ENCODE measurements at regions not wholly inside any gene's neighbourhood (a gene's known extent, or its start where the extent isn't known, plus 50 kb on each side); places are given as distances from the start of the nearest gene placed in this dataset.
"Not testable (repeated sequence)": the region's sequence is repeated elsewhere in the genome, so short reads cannot be mapped to it uniquely, and the experiment has no call there.

DNA sequence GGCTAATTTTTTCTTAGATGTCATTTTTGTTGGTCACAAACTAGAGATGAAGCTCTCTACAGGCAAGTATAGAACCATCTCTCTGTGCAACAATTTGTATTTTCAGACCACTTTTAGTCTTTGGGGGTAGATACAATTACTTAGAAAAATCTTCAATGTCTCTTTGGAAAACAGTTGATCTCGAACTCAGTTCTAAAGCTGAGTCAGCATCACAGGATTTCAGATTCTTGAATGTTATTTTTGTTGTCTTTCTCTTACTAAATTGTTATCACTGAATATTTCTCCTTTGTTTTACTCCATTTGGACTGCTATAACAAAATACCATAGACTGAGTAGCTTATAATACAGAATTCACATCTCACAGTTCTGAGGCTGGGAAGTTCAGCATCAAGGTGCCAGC, 1557.0 kb downstream of the SI start:
- H3K4me3 Mint-ChIP-seq = no peak overlapping the region
- no peak for DNase-seq
- H3K4me1 Mint-ChIP-seq = no peaks in the 10 kb centered on the region
- no peaks in the 10 kb centered on the region for H3K36me3 Mint-ChIP-seq (ENCODE audit: low read depth)
- TF ChIP-seq, protein P1, sequence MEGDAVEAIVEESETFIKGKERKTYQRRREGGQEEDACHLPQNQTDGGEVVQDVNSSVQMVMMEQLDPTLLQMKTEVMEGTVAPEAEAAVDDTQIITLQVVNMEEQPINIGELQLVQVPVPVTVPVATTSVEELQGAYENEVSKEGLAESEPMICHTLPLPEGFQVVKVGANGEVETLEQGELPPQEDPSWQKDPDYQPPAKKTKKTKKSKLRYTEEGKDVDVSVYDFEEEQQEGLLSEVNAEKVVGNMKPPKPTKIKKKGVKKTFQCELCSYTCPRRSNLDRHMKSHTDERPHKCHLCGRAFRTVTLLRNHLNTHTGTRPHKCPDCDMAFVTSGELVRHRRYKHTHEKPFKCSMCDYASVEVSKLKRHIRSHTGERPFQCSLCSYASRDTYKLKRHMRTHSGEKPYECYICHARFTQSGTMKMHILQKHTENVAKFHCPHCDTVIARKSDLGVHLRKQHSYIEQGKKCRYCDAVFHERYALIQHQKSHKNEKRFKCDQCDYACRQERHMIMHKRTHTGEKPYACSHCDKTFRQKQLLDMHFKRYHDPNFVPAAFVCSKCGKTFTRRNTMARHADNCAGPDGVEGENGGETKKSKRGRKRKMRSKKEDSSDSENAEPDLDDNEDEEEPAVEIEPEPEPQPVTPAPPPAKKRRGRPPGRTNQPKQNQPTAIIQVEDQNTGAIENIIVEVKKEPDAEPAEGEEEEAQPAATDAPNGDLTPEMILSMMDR (IDR thresholded peaks at IDR 0.05) = no peak
- no peak overlapping the region for H3K27ac Mint-ChIP-seq
- no peaks in the 10 kb centered on the region for H3K9me3 Mint-ChIP-seq
- H3K27me3 Mint-ChIP-seq (ENCODE audit: low read depth, poor library complexity) = no peaks in the 10 kb centered on the region

- Mint-ChIP-seq H3K27ac (no peak overlapping the region), H3K4me1 (no peaks in the 10 kb centered on the region), H3K9me3 (no peaks in the 10 kb centered on the region), H3K27me3 (ENCODE audit: low read depth, poor library complexity) (no peaks in the 10 kb centered on the region), H3K4me3 (no peak overlapping the region), H3K36me3 (ENCODE audit: low read depth) (no peaks in the 10 kb centered on the region)
- no peak for DNase-seq
- TF ChIP-seq, protein P1 (IDR thresholded peaks at IDR 0.05) = no peak
Observed at GRCh38 chr3:163518065-163518464, 1560.2 kb downstream of the SI start.

- no peak for DNase-seq
- TF ChIP-seq, protein P1 (IDR thresholded peaks at IDR 0.05) = no peak
- no peaks in the 10 kb centered on the region for H3K36me3 Mint-ChIP-seq (ENCODE audit: low read depth)
- H3K9me3 Mint-ChIP-seq = no peaks in the 10 kb centered on the region
- no peaks in the 10 kb centered on the region for H3K27me3 Mint-ChIP-seq (ENCODE audit: low read depth, poor library complexity)
- H3K27ac Mint-ChIP-seq = no peak overlapping the region
- H3K4me3 Mint-ChIP-seq = no peak overlapping the region
- H3K4me1 Mint-ChIP-seq = peaks cover 2% of the 10 kb centered on the region
Observed at GRCh38 chr3:163513149-163513657, 1565.1 kb downstream of the SI start.

- H3K4me1 Mint-ChIP-seq = peaks cover 4% of the 10 kb centered on the region
- no peak overlapping the region for H3K27ac Mint-ChIP-seq
- no peaks in the 10 kb centered on the region for H3K9me3 Mint-ChIP-seq
- no peaks in the 10 kb centered on the region for H3K27me3 Mint-ChIP-seq (ENCODE audit: low read depth, poor library complexity)
- TF ChIP-seq, protein P1 (IDR thresholded peaks at IDR 0.05) = no peak
- DNase-seq = no peak
- H3K4me3 Mint-ChIP-seq = no peak overlapping the region
- no peaks in the 10 kb centered on the region for H3K36me3 Mint-ChIP-seq (ENCODE audit: low read depth)
Observed at GRCh38 chr3:163508206-163508605, 1570.1 kb downstream of the SI start.

GRCh38 chr3:163504974-163505373, 1573.3 kb downstream of the SI start:
- H3K4me3 Mint-ChIP-seq = no peak overlapping the region
- no peak for DNase-seq
- no peak overlapping the region for H3K27ac Mint-ChIP-seq
- no peaks in the 10 kb centered on the region for H3K36me3 Mint-ChIP-seq (ENCODE audit: low read depth)
- peaks cover 3% of the 10 kb centered on the region for H3K27me3 Mint-ChIP-seq (ENCODE audit: low read depth, poor library complexity)
- H3K4me1 Mint-ChIP-seq = peaks cover 4% of the 10 kb centered on the region
- TF ChIP-seq, protein P1 (IDR thresholded peaks at IDR 0.05) = no peak
- H3K9me3 Mint-ChIP-seq = no peaks in the 10 kb centered on the region

DNA sequence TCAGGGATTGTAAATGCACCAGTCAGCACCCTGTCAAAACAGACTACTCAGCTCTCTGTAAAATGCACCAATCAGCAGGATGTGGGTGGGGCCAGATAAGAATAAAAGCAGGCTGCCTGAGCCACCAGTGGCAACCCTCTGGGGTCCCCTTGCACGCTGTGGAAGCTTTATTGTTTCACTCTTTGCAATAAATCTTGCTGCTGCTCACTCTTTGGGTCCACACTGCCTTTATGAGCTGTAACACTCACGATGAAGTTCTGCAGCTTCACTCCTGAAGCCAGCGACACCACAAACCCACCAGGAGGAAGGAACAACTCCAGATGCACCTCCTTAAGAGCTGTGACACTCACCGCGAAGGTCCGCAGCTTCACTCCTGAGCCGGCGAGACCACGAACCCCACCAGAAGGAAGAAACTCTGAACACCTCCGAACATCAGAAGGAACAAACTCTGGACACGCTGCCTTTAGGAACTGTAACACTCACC, 1578.5 kb downstream of the SI start:
- not testable (repeated sequence) for DNase-seq; H3K27ac Mint-ChIP-seq; H3K27me3 Mint-ChIP-seq (ENCODE audit: low read depth, poor library complexity); H3K9me3 Mint-ChIP-seq; H3K4me3 Mint-ChIP-seq; H3K36me3 Mint-ChIP-seq (ENCODE audit: low read depth); H3K4me1 Mint-ChIP-seq

GRCh38 chr3:163498842-163499735, 1579.2 kb downstream of the SI start:
- H3K4me1 Mint-ChIP-seq; H3K27me3 Mint-ChIP-seq (ENCODE audit: low read depth, poor library complexity); H3K4me3 Mint-ChIP-seq; H3K27ac Mint-ChIP-seq; DNase-seq; H3K36me3 Mint-ChIP-seq (ENCODE audit: low read depth); H3K9me3 Mint-ChIP-seq: not testable (repeated sequence)

All from nephron progenitor cell (in vitro differentiated cells).